ENCODE measurements at regions not wholly inside any gene's neighbourhood (a gene's known extent, or its start where the extent isn't known, plus 50 kb on each side); places are given as distances from the start of the nearest gene placed in this dataset.

GRCh38 chrX:110966091-110966454 is 129.9 kb upstream of the PAK3 start:
- no peaks in the 10 kb centered on the region for H3K79me1 ChIP-seq (ENCODE audit: low read depth in 1 of 2, low read length in 2 of 2)
- no peak overlapping the region for H4K8ac ChIP-seq (ENCODE audit: low read depth in 2 of 2, low read length in 2 of 2)
- DNase-seq (no peak), ATAC-seq (ENCODE audit: low read depth) (no peak)
- H3K9ac ChIP-seq (ENCODE audit: low read depth, low read length) = no peak overlapping the region
- no peak overlapping the region for H3K14ac ChIP-seq (replicated peaks; ENCODE audit: low read depth, low read length)
- ChIA-PET CTCF (no interaction called here), POLR2A (ENCODE audit: unreplicated experiment) (no interaction called here)
- no CpG with 5 or more reads among the region's 1 CpG for WGBS, 2 experiments (ENCODE audit: extremely low coverage in 2 of 2, insufficient read length in 1 of 2)
- no peaks in the 10 kb centered on the region for H3K36me3 ChIP-seq (ENCODE audit: control insufficient read depth, insufficient read depth, low read length)
- H2BK15ac ChIP-seq (ENCODE audit: low read depth, low read length) = no peak overlapping the region
- H3K4ac ChIP-seq (ENCODE audit: low read depth, low read length) = no peak overlapping the region
- H2BK120ac ChIP-seq (ENCODE audit: low read depth, low read length) = no peak overlapping the region
- no peaks in the 10 kb centered on the region for H3K4me1 ChIP-seq (ENCODE audit: control insufficient read depth, insufficient read depth, low read length)
- no peaks in the 10 kb centered on the region for H3K9me3 ChIP-seq (ENCODE audit: control insufficient read depth, insufficient read depth, low read length)
- H3K18ac ChIP-seq (ENCODE audit: low read depth, low read length) = no peak overlapping the region
- dilution Hi-C loops (cut with HindIII; ENCODE audit: low sequenced_read_pairs, unreplicated experiment) = no loop called here
- no peak overlapping the region for H2AFZ ChIP-seq (replicated peaks; ENCODE audit: low read length, poor library complexity)
- intact Hi-C loops (cut with micrococcal nuclease) = no loop called here
- H3K4me2 ChIP-seq (ENCODE audit: low read depth, low read length) = no peak overlapping the region
- H3K27ac ChIP-seq (ENCODE audit: insufficient read depth, low read length) = no peak overlapping the region
- H4K91ac ChIP-seq (ENCODE audit: insufficient read depth, low read depth, low read length) = no peak overlapping the region
- H4K5ac ChIP-seq (ENCODE audit: low read depth, low read length) = no peak overlapping the region
- no peak overlapping the region for H3K56ac ChIP-seq (ENCODE audit: extremely low read depth, insufficient read depth, low read length)
- no peak overlapping the region for H3K4me3 ChIP-seq (ENCODE audit: insufficient read depth, low read depth, low read length)
- no peak overlapping the region for H2BK20ac ChIP-seq (ENCODE audit: low read depth, low read length)
- no peak overlapping the region for H2AK5ac ChIP-seq (ENCODE audit: low read depth, low read length)
- peaks cover 5% of the 10 kb centered on the region for H3K27me3 ChIP-seq (ENCODE audit: control insufficient read depth, insufficient read depth, low read length)
- in situ Hi-C loops (cut with MboI; ENCODE audit: low sequenced_read_pairs) = no loop called here
- H4K20me1 ChIP-seq (ENCODE audit: insufficient read depth, low read length) = no peaks in the 10 kb centered on the region
- H2BK5ac ChIP-seq (ENCODE audit: low read depth, low read length, poor library complexity, severe bottlenecking) = no peak overlapping the region
- TF ChIP-seq CEBPB (IDR thresholded peaks at IDR 0.05; ENCODE audit: low read depth, low read length) (no peak), POLR2A (IDR thresholded peaks at IDR 0.05; ENCODE audit: low read depth, low read length) (no peak), SMC3 (IDR thresholded peaks at IDR 0.05; ENCODE audit: low read depth, low read length) (no peak), RFX5 (IDR thresholded peaks at IDR 0.05; ENCODE audit: low read depth, low read length) (no peak), MAZ (IDR thresholded peaks at IDR 0.05; ENCODE audit: borderline replicate concordance, low read depth, low read length) (no peak), NFE2L2 (IDR thresholded peaks at IDR 0.05; ENCODE audit: low read depth, low read length) (no peak), CHD1 (IDR thresholded peaks at IDR 0.05; ENCODE audit: low read depth, low read length) (no peak)
- BruUV-seq (replicated peaks) = no TSS peak
- H3K23ac ChIP-seq (ENCODE audit: low read depth, low read length) = no peak overlapping the region
- no peak overlapping the region for H2AK9ac ChIP-seq (replicated peaks; ENCODE audit: low read depth, low read length, poor library complexity)
- no peaks in the 10 kb centered on the region for H3K9me1 ChIP-seq (ENCODE audit: insufficient read depth, low read length)
